Mesodermal cell (in vitro differentiated cells): ENCODE measurements at regions not wholly inside any gene's neighbourhood (a gene's known extent, or its start where the extent isn't known, plus 50 kb on each side); places are given as distances from the start of the nearest gene placed in this dataset.

ENCODE experiments used
- H3K27ac ChIP-seq: 2 replicates; pipeline ENCODE4 v1.7.0; 2013; ENCODE audit warnings: mild to moderate bottlenecking, low read depth, low read length, moderate library complexity; ENCODE audit not compliant: severe bottlenecking
- H3K36me3 ChIP-seq: 2 replicates; pipeline ENCODE4 v1.7.1; 2013; ENCODE audit warnings: mild to moderate bottlenecking, low read length, moderate library complexity; ENCODE audit not compliant: control insufficient read depth, insufficient read depth
- H3K4me1 ChIP-seq: one replicate; pipeline ENCODE4 v1.7.1; 2013; ENCODE audit warnings: mild to moderate bottlenecking, low read length; ENCODE audit not compliant: insufficient read depth, control insufficient read depth, poor library complexity, severe bottlenecking
- H3K4me3 ChIP-seq: 2 replicates; pipeline ENCODE4 v1.7.0; 2013; ENCODE audit warnings: low read length, control low read depth, mild to moderate bottlenecking; ENCODE audit not compliant: insufficient read depth, poor library complexity, severe bottlenecking; ENCODE audit errors: extremely low read depth
- H3K9me3 ChIP-seq: 2 replicates; pipeline ENCODE4 v1.7.1; 2013; ENCODE audit warnings: mild to moderate bottlenecking, low read length, moderate library complexity; ENCODE audit not compliant: control insufficient read depth
- WGBS, 2 experiments: methylation state at CpG; one replicate each; pipeline ENCODE4 v1.1.5; 2013; ENCODE audit warnings: missing lambda C conversion rate in 2 of 2; ENCODE audit not compliant: insufficient coverage in 2 of 2; 5-methylcytosine and 5-hydroxymethylcytosine counted together

- Histone ChIP-seq H3K9me3 (peaks cover 3% of the 10 kb centered on the region), H3K4me3 (no peak overlapping the region), H3K36me3 (no peaks in the 10 kb centered on the region), H3K27ac (no peak overlapping the region), H3K4me1 (peaks cover 4% of the 10 kb centered on the region)
- WGBS, 2 experiments = 60 to 67% methylated on average over 3 to 4 of the region's 5 CpGs
Observed at GRCh38 chr13:80577285-80577684, 236.4 kb upstream of the SPRY2 start.

DNA sequence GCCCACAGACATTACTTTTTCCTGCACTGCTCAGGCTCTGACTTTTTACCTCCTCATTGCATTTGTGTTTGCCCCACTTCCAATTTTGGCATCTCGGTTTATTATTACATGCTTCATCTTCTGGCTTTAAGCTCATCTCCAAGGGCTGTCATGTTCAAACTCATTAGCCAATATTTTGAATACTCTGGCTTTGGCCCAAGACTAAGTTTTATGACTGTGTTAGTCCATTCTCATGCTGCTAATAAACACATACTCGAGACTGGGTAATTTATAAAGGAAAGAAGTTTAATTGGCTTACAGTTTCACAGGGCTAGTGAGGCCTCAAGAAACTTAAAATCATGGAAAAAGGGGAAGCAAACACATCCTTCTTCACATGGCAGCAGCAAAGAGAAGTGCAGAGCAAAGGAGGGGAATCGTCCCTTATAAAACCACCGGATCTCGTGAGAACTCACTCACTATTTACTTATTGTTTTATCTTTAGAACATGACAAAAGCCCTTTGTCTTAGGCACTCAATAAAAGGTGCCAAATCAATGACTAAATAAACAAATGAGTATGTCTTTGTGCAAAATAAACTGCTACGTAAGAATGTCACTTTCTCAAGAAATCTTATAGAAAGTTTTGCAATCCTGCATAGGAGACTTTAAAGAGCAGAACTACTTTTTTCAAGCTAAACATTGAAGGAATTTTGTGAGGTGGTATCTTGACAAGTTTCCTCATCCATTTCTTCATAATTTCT is 233.4 kb upstream of the SPRY2 start:
- Histone ChIP-seq H3K4me1 (peaks cover 11% of the 10 kb centered on the region), H3K4me3 (no peak overlapping the region), H3K9me3 (peaks cover 3% of the 10 kb centered on the region), H3K36me3 (no peaks in the 10 kb centered on the region), H3K27ac (no peak overlapping the region)
- WGBS, 2 experiments = 86 to 100% methylated on average over 1 of the region's 6 CpGs

DNA sequence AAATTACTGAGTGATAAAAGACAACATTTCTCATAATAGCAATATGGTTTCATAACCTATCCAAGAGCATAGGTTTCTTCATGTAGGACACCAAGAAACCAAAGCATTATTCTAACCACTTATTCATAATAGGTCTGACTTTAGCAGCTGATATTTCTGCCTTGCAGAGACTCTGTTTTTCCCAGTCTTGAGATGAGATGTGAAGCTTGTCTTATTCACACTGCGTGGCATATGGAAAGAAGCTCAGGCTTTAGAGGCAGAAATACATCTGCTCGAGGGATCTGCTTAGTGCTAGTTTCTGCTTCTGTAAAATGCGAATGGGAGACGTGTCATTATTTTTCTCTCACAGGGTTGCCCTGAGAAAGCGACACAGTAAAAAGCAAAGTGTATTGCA is 232.0 kb upstream of the SPRY2 start:
- no peak overlapping the region for H3K4me3 ChIP-seq
- H3K9me3 ChIP-seq = no peaks in the 10 kb centered on the region
- 96% methylated on average over 5 of the region's 5 CpGs for WGBS, 2 experiments
- no peaks in the 10 kb centered on the region for H3K36me3 ChIP-seq
- H3K27ac ChIP-seq = no peak overlapping the region
- peaks cover 7% of the 10 kb centered on the region for H3K4me1 ChIP-seq

GRCh38 chr13:80572308-80572922 is 231.5 kb upstream of the SPRY2 start:
- H3K27ac ChIP-seq = no peak overlapping the region
- H3K36me3 ChIP-seq = no peaks in the 10 kb centered on the region
- H3K4me1 ChIP-seq = peaks cover 7% of the 10 kb centered on the region
- H3K4me3 ChIP-seq = no peak overlapping the region
- H3K9me3 ChIP-seq = no peaks in the 10 kb centered on the region
- 100% methylated on average over 2 of the region's 4 CpGs; no CpG with 5 or more reads in 1 of the 2 experiments for WGBS, 2 experiments

DNA sequence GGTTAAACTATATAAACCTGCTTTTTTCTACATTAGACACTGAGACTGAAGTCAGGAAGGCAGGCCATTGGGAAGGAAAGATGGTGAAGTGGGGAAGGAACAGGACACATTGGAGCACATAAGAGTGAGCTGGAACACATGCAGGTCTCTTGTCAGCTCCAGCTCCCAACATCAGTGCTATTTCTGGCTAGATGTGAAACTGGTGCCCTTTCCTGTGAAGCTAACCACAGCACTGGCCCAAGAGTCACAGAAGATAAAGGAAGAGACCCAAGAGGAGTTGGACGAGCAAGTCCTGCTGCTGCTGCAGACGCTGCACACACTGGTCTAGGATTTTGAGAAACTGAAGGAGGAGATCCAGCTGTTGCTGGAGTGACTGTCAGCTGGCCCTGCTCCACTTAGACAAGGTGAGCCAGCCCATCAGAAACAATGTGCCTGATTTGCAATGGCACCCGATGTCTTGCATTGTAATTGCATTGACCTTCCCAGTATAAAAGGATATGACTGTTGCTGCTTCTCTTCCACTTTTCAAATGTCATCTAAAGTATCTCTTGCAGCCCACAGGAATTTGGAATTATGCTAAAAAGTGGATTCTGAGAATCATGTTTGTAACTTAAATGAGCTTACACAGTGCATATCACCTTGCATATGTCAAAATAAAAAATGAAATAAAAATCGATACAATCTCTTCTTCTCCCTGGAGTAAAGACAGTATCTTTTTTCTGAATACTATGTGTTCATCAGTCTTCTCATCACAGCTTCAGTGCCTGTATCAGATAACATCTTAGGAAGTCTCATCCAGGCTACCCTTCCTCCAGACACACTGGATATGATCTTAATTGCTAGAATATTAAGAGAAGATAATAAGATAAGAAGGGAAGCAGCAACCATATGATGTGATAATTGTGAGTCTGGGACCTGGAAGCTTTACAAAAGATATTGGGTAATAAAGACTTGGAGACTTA is 230.7 kb upstream of the SPRY2 start:
- WGBS, 2 experiments = 95 to 96% methylated on average over 2 to 4 of the region's 4 CpGs
- H3K36me3 ChIP-seq = no peaks in the 10 kb centered on the region

DNA sequence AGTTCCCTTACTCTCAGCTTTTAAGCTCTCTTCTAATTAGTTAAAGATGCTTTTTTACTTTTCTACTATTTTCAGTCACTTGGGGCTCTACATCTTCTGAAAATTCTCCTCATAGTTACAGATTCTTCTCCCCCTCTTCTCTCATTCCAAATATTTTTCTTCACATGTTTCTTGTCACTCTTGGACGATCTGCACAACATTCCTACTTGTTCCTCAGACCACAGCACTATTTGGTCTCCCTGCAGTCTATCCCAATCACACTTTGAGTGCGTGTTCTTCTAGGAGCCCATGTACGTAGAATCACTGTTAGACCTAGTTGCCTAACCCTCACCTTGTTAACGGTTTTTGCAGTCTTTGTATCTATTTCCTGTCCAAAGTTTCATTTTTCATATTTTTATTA is 222.5 kb upstream of the SPRY2 start:
- Histone ChIP-seq H3K36me3 (no peaks in the 10 kb centered on the region), H3K4me3 (no peak overlapping the region), H3K9me3 (no peaks in the 10 kb centered on the region), H3K27ac (no peak overlapping the region), H3K4me1 (no peaks in the 10 kb centered on the region)
- 68 to 85% methylated on average over 4 of the region's 4 CpGs for WGBS, 2 experiments

More for the DNA sequence above, 230.7 kb upstream of the SPRY2 start:
- Histone ChIP-seq H3K4me3 (no peak overlapping the region), H3K4me1 (peaks cover 7% of the 10 kb centered on the region), H3K9me3 (no peaks in the 10 kb centered on the region), H3K27ac (no peak overlapping the region)

DNA sequence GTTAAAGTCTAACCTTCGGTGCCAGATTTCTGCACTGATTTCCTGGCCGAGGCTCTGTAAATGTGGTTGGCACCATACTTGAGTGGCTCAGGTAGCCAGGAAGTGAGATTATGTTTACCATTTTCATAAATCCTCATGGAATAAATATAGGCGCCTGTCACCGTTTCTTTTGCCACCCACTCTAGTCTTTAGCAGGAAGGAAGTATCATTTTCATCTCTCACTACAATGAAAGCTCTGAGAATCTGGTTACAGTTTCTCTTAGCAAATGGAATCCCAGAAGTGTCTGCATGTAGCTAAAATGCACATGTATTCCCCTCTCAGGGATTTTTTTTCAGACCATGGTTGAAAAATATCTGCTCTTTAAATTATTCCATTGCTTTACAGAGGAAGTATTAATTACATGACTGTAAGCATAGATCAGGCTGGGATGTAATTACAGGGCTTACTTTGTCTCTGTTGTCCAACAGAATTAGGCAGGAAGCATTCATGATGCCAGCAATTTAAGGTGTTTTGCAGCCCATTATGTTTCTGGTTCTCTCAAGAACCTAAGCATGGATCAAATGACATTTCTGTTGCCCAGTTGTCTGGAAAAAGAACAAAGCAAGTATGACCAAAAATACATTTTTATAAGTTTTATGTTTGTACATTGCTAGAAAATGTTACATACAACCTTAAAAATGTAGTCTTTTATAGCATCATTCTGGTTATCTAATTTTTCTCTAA is 221.7 kb upstream of the SPRY2 start:
- 93 to 100% methylated on average over 1 to 2 of the region's 4 CpGs for WGBS, 2 experiments
- Histone ChIP-seq H3K4me3 (no peak overlapping the region), H3K36me3 (no peaks in the 10 kb centered on the region), H3K4me1 (no peaks in the 10 kb centered on the region), H3K27ac (no peak overlapping the region), H3K9me3 (no peaks in the 10 kb centered on the region)

GRCh38 chr13:80560609-80561008 is 219.7 kb upstream of the SPRY2 start:
- H3K27ac ChIP-seq = no peak overlapping the region
- H3K9me3 ChIP-seq = no peaks in the 10 kb centered on the region
- H3K36me3 ChIP-seq = no peaks in the 10 kb centered on the region
- no peaks in the 10 kb centered on the region for H3K4me1 ChIP-seq
- no peak overlapping the region for H3K4me3 ChIP-seq

DNA sequence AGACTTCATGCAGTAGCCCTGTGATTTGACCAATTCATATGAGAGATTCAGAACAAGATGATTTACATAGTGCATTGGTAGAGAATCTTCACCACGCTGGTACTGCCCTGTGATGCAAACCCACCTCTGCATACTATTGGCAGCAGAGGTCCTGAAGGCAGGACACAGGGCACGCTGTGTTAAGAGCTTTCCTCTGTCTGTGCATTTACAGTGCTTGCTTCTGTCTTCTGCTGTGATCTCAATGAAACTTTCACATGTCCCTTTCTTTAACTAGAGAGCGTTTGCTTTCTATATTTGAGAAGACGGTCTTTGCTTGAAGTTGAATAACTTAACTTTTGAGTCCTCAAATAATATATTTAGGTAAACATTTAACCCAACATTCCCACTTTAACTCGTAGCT is 219.0 kb upstream of the SPRY2 start:
- Histone ChIP-seq H3K9me3 (no peaks in the 10 kb centered on the region), H3K27ac (no peak overlapping the region), H3K4me3 (no peak overlapping the region), H3K4me1 (no peaks in the 10 kb centered on the region), H3K36me3 (no peaks in the 10 kb centered on the region)
- WGBS, 2 experiments = 100% methylated on average over 2 of the region's 5 CpGs

DNA sequence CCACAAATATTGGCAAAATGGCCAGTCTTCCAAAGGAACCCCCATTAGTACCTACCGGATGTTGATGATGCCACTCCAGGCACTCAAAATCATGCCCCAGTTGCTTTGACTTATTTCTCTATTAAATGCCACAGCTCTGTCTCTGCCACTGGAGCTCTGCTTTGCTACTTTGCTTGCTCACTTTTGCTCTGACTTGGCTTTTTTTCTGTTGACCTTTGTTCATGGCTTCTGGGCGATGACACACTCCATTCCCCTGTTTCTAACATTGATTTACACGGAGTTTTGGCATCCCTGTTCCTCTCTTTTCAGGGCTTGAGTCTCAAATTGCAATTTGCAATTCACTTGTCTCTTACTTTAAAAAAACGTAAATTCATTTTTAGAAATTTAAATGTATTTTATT is 217.1 kb upstream of the SPRY2 start:
- no peak overlapping the region for H3K4me3 ChIP-seq
- WGBS, 2 experiments = 77 to 79% methylated on average over 3 of the region's 4 CpGs
- no peaks in the 10 kb centered on the region for H3K36me3 ChIP-seq
- no peaks in the 10 kb centered on the region for H3K4me1 ChIP-seq
- H3K27ac ChIP-seq = no peak overlapping the region
- H3K9me3 ChIP-seq = no peaks in the 10 kb centered on the region
